GM12872 (cell line): ENCODE measurements at regions not wholly inside any gene's neighbourhood (a gene's known extent, or its start where the extent isn't known, plus 50 kb on each side); places are given as distances from the start of the nearest gene placed in this dataset.

Source experiments
- TF ChIP-seq, protein P1 (sequence below): IDR thresholded peaks from 3 replicates; pipeline ENCODE4 v1.5.1; 2011; ENCODE audit warnings: low read depth, mild to moderate bottlenecking, low read length, moderate library complexity; ENCODE audit not compliant: insufficient read depth

DNA sequence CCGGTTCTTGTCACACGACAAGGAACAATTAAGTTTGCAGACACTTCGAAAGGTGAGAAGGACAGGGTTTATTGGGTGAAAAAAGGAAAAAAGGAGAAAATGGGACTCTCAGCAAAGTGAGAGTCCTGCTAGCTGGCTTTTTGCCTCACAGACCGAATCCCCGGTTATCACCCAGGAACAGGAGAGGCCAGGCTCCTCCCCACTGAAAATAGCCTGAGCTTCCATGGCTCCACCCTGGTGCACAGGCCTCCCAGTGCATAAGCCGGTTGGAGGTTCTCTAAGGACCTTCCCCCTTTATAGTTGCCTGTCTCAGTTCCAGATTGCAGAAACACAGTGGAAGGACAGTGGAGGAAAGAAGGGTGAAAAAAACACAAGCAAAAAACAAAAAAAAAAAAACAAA is 571.7 kb downstream of the KCTD12 start:
- TF ChIP-seq, protein P1, sequence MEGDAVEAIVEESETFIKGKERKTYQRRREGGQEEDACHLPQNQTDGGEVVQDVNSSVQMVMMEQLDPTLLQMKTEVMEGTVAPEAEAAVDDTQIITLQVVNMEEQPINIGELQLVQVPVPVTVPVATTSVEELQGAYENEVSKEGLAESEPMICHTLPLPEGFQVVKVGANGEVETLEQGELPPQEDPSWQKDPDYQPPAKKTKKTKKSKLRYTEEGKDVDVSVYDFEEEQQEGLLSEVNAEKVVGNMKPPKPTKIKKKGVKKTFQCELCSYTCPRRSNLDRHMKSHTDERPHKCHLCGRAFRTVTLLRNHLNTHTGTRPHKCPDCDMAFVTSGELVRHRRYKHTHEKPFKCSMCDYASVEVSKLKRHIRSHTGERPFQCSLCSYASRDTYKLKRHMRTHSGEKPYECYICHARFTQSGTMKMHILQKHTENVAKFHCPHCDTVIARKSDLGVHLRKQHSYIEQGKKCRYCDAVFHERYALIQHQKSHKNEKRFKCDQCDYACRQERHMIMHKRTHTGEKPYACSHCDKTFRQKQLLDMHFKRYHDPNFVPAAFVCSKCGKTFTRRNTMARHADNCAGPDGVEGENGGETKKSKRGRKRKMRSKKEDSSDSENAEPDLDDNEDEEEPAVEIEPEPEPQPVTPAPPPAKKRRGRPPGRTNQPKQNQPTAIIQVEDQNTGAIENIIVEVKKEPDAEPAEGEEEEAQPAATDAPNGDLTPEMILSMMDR: no peak

DNA sequence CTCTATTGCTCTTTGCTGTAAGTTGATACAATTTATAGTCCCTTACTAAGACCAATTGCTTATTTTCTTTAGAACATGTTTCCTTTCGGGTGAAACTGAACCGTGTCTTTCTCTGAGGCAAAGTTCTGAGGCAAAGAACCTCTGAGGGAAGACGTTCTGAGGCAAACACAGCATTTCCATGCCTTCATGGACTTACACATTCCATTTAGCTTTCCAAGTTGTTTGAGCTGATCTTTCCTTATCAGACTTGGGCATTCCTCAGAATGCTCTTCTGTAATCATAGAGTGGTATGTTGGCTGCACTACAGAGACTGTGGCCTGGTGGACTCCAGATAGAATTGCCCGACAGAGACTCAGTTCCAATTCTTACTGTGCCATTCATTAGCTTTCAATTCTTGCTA is 579.1 kb downstream of the KCTD12 start:
- TF ChIP-seq, protein P1: no peak

DNA sequence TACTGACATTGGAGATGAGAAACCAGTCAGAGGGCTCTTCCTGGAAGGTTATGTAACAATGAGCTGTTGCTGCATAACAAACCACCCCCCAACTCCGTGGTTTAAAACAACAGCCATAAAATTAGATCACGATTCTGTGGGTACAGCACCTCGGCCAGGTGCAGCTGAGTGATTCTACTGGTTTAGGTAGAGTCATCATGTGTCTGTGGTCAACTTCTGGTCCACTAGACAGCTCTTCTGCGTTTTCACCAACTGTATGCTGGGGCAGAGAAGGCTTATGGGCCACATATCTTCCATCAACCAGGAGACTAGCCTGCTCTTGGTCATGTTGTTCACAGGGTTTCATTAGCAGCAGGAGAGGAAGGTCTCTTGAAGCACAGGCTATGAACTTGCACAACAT is 585.5 kb downstream of the KCTD12 start:
- TF ChIP-seq, protein P1: no peak

DNA sequence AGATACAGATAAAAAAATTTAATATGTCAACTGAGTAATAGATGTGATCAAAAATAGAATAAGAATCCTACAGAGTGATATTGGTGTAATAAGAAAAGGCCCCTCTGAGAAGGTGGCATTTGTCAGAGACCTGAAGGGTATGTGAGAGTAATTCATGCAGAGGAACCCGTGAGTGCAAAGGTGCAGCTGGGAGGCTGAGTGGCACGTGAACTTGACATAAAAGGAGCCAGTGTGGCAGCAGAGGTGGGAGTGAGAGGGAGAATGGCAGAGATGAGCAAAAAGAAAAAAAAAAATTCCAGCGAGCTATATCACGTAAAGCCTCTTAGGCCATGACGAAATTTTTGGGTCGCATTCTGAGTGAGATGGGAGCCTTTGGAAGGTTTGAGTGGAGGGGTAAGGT is 588.9 kb downstream of the KCTD12 start:
- TF ChIP-seq, protein P1: no peak

DNA sequence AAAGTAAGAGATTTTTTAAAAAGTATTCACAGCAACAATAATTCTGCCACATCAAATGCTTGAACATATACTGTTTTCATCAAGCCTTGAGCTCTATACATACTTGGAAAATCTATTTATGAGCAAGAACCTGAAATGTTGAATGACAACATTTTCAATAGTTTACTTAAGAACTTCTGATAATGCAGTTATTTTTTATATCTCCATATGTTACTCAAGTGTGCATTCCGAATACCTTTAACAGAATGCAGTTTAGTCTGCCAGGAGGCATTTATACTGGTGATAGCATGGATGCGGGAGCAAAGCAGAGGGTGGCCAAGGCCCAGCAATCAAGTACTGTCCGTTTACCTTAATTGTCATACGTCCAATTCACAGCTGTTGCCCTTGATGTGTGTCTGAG is 589.5 kb downstream of the KCTD12 start:
- TF ChIP-seq, protein P1: no peak

DNA sequence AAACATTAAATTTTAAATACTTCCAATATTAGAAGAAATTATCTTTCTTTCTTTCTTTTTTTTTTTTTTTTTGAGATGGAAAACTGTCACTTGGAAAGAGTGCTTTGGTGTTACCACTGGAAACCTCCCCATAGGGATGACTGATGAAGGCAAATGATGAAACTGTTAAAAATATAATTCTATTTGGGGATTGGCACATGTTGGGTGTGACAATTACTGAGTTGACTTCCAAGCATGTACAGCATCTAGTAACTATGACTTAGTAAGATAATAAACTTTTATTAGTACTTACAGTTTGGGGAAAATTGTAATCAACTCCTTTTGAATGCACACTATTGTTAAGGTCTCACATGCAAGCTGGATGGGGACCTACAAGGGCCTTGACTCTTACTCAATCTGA is 592.5 kb downstream of the KCTD12 start:
- TF ChIP-seq, protein P1: no peak

DNA sequence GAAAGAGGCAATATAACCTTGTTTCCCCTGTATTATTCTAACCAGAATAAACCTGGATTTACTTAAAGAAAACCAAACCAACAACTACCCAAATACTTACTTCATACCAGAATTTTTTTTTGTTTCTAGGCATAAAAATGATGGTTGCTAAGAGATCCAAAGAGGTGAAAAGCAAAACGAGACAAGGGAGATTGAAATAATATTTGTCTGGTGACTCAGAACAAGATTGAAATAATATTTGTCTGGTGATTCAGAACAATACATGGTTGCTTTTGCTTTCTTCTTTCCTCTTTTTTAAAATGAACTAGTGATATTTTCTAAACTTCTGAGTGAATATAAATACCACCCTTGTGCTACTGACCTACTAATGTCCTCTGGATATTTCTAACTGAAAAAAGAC is 592.9 kb downstream of the KCTD12 start:
- TF ChIP-seq, protein P1: no peak

DNA sequence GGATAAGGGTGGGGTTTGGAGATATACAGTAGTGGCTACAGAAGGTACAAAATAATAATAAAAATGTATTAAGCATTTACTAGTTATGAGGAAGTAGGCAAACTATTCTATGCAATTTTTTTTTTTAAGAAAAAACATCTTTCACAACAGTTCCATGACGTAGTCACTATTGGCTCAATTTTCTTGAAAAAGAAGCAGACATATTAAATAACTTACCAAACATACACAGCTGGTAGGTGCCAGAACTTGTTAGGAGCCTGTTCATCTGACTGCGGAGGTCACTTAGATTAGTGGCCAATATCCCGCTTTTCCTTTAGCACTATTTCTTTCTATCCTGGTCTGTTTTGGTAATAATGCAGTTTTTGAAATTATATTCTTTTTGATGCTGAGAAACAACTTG is 593.5 kb downstream of the KCTD12 start:
- TF ChIP-seq, protein P1: no peak
